ENCODE measurements at regions not wholly inside any gene's neighbourhood (a gene's known extent, or its start where the extent isn't known, plus 50 kb on each side); places are given as distances from the start of the nearest gene placed in this dataset.
"Not testable (repeated sequence)": the region's sequence is repeated elsewhere in the genome, so short reads cannot be mapped to it uniquely, and the experiment has no call there.

DNA sequence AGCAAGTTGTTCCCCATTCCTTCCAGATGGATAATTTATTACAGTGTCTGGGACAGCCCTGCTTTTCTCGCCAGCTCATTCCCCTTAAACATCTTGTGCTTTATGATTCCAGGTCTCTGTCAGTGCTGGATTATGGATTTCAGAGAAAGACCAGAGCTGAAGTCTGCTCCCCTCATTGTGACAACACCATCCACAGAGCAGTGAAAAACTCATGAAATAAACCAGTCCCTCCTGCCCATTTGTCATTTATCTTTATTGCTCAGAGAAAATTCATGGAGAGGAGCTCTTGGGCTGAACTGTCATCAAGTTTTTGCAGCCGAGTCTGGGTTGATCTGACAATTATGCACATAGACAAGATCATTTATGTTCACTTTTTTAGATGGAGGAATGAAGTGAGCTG is 92.7 kb upstream of the GPR12 start:
- no peak overlapping the region for H3K4me3 ChIP-seq (ENCODE audit: low read length)
- TF ChIP-seq, protein P1, sequence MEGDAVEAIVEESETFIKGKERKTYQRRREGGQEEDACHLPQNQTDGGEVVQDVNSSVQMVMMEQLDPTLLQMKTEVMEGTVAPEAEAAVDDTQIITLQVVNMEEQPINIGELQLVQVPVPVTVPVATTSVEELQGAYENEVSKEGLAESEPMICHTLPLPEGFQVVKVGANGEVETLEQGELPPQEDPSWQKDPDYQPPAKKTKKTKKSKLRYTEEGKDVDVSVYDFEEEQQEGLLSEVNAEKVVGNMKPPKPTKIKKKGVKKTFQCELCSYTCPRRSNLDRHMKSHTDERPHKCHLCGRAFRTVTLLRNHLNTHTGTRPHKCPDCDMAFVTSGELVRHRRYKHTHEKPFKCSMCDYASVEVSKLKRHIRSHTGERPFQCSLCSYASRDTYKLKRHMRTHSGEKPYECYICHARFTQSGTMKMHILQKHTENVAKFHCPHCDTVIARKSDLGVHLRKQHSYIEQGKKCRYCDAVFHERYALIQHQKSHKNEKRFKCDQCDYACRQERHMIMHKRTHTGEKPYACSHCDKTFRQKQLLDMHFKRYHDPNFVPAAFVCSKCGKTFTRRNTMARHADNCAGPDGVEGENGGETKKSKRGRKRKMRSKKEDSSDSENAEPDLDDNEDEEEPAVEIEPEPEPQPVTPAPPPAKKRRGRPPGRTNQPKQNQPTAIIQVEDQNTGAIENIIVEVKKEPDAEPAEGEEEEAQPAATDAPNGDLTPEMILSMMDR (conservative IDR thresholded peaks at IDR 0.05; ENCODE audit: low read depth, low read length): no peak

GRCh38 chr13:26847281-26847680 is 86.7 kb upstream of the GPR12 start:
- TF ChIP-seq, protein P1 (conservative IDR thresholded peaks at IDR 0.05; ENCODE audit: low read depth, low read length): no peak
- no peak overlapping the region for H3K4me3 ChIP-seq (ENCODE audit: low read length)
- no peak for DNase-seq (ENCODE audit: low read depth)

More for the DNA sequence above, 92.7 kb upstream of the GPR12 start:
- no peak for DNase-seq (ENCODE audit: low read depth)

DNA sequence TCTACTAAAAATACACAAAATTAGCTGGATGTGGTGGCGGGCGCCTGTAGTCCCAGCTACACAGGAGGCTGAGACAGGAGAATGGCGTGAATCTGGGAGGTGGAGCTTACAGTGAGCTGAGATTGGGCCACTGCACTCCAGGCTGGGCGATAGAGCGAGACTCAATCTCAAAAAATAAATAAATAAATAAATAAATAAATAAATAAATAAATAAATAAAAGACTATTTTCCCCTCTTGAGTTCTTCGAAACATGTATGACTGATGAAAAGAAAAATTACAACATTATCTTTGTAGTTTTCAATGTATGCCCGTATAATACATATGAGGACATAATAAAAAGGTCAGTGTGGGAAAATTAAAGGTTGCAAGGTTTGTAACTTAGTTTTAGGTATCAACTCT is 84.5 kb upstream of the GPR12 start:
- not testable (repeated sequence) for DNase-seq (ENCODE audit: low read depth); H3K4me3 ChIP-seq (ENCODE audit: low read length)

DNA sequence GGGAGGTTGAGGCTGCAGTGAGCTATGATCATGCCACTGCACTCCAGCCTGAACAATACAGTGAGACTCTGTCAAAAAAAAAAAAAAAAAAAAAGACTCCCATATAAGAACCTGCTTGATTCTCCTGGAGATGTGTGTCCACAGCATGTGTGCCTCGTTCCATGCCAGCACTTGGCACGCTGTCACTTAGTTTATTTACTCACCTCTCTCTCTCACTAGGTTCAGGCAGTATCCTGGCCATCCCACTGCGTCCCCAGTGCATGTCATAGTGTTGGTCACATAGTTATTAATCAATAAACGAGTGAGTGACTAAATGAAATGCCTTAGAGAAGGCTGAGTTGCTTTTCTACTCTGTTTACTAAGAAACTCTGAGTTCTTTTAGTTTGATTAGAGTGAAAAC is 79.1 kb upstream of the GPR12 start:
- no peak overlapping the region for H3K4me3 ChIP-seq (ENCODE audit: low read length)
- TF ChIP-seq, protein P1 (conservative IDR thresholded peaks at IDR 0.05; ENCODE audit: low read depth, low read length): no peak
- DNase-seq (ENCODE audit: low read depth): no peak

DNA sequence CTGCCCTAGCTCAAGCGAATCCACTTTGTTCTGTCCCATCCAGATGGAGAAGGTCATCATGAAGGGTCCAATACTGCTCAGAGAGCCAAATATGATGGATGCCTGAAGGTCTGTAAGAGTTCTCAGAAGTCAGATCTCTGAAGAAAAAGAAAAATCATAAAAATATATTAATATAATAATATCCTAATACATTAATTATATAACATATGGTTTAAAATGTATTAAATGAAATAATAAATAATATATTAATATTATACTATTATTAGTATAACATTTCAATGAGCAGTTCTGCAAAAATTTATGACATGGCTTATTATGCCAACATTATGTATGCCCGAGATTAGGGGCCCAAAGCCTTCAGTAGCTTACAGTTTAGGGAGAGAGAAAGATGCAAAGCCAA is 78.2 kb upstream of the GPR12 start:
- no peak overlapping the region for H3K4me3 ChIP-seq (ENCODE audit: low read length)
- DNase-seq (ENCODE audit: low read depth): no peak

GRCh38 chr13:26837997-26838396 is 77.4 kb upstream of the GPR12 start:
- no peak overlapping the region for H3K4me3 ChIP-seq (ENCODE audit: low read length)
- DNase-seq (ENCODE audit: low read depth): no peak
- TF ChIP-seq, protein P1 (conservative IDR thresholded peaks at IDR 0.05; ENCODE audit: low read depth, low read length): no peak

More for the DNA sequence above, 78.2 kb upstream of the GPR12 start:
- TF ChIP-seq, protein P1 (conservative IDR thresholded peaks at IDR 0.05; ENCODE audit: low read depth, low read length): no peak

DNA sequence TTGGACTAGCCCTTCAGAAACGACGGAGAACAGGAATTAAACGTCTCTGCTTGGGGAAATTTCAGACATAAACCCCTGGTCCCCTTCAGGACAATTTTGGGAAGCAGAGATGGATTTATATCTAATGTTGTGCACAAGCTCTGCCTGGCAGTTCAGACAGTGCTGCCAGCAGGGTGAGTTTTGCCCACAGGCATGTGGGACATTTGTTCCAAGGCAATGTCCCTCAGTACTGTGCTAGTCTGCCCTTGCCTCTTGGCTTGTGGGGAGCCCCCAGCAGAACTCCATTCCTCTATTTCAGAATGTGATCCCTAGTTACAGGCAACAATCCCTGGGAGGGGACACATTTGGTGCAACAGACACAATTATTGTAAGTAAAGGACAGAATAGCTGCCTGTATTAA is 76.5 kb upstream of the GPR12 start:
- TF ChIP-seq, protein P1 (conservative IDR thresholded peaks at IDR 0.05; ENCODE audit: low read depth, low read length): no peak
- DNase-seq (ENCODE audit: low read depth): no peak
- H3K4me3 ChIP-seq (ENCODE audit: low read length): no peak overlapping the region

- DNase-seq (ENCODE audit: low read depth): no peak
- TF ChIP-seq, protein P1 (conservative IDR thresholded peaks at IDR 0.05; ENCODE audit: low read depth, low read length): no peak
- no peak overlapping the region for H3K4me3 ChIP-seq (ENCODE audit: low read length)
Observed at GRCh38 chr13:26836626-26837025, 76.0 kb upstream of the GPR12 start.

All from retinal pigment epithelial cell (primary cell).